ENCODE measurements at regions not wholly inside any gene's neighbourhood (a gene's known extent, or its start where the extent isn't known, plus 50 kb on each side); places are given as distances from the start of the nearest gene placed in this dataset.

DNA sequence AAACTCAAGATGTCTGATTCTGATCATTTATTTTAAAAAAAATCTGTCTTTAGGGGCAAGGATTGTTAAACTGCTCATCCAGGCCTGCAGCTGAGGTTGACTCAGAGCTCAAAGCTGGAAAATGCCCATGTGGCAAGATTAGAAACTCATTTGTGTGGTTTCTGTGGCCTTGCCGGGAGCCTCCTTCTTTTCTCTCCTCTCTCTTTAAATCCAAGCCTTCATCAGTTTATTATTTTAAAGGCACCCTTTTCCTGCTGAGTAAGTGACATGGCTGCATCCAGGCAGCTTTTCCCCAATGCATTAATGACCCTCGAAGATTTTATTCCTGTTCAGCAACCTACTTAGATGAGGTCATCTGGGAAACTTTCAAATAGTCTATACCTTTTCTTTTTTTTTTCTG is 221.3 kb upstream of the CDIN1 start:
- H3K4me3 Mint-ChIP-seq = peak overlapping the region; percentile 17
- no peak for DNase-seq (ENCODE audit: low spot score in 2 of 2, unreplicated experiment in 2 of 2)
- H3K27me3 Mint-ChIP-seq (ENCODE audit: low read depth) = no peaks in the 10 kb centered on the region
- H3K36me3 Mint-ChIP-seq = no peaks in the 10 kb centered on the region
- peaks cover 71% of the 10 kb centered on the region for H3K4me1 Mint-ChIP-seq
- H3K27ac Mint-ChIP-seq = peak overlapping the region; percentile 91
- H3K9me3 Mint-ChIP-seq = no peaks in the 10 kb centered on the region
- TF ChIP-seq, protein P1, sequence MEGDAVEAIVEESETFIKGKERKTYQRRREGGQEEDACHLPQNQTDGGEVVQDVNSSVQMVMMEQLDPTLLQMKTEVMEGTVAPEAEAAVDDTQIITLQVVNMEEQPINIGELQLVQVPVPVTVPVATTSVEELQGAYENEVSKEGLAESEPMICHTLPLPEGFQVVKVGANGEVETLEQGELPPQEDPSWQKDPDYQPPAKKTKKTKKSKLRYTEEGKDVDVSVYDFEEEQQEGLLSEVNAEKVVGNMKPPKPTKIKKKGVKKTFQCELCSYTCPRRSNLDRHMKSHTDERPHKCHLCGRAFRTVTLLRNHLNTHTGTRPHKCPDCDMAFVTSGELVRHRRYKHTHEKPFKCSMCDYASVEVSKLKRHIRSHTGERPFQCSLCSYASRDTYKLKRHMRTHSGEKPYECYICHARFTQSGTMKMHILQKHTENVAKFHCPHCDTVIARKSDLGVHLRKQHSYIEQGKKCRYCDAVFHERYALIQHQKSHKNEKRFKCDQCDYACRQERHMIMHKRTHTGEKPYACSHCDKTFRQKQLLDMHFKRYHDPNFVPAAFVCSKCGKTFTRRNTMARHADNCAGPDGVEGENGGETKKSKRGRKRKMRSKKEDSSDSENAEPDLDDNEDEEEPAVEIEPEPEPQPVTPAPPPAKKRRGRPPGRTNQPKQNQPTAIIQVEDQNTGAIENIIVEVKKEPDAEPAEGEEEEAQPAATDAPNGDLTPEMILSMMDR (IDR thresholded peaks at IDR 0.05; ENCODE audit: unreplicated experiment) = no peak

DNA sequence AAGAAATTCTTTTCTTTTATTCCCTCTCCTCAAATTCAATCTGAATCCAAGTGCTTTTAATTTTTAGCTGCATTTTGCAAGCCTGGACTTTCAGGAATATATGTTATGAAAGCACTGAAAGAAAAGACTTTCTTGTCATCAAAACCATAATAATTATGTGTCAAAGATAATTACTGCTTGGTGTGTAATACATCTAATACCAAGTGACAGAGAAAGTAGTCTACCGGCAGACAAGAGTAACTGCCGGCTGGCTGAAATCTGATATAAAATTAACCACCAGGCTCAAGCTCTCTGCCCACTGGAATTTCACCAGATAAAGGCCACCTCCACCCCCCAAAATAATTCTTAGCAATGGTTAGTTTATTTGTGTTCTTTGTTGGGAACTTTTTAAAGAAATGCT is 220.9 kb upstream of the CDIN1 start:
- peak overlapping the region; percentile 91 for H3K27ac Mint-ChIP-seq
- peak overlapping the region; percentile 17 for H3K4me3 Mint-ChIP-seq
- H3K4me1 Mint-ChIP-seq = peaks cover 75% of the 10 kb centered on the region
- no peaks in the 10 kb centered on the region for H3K36me3 Mint-ChIP-seq
- no peaks in the 10 kb centered on the region for H3K27me3 Mint-ChIP-seq (ENCODE audit: low read depth)
- TF ChIP-seq, protein P1 (IDR thresholded peaks at IDR 0.05; ENCODE audit: unreplicated experiment) = no peak
- no peaks in the 10 kb centered on the region for H3K9me3 Mint-ChIP-seq
- DNase-seq (ENCODE audit: low spot score in 2 of 2, unreplicated experiment in 2 of 2) = no peak

DNA sequence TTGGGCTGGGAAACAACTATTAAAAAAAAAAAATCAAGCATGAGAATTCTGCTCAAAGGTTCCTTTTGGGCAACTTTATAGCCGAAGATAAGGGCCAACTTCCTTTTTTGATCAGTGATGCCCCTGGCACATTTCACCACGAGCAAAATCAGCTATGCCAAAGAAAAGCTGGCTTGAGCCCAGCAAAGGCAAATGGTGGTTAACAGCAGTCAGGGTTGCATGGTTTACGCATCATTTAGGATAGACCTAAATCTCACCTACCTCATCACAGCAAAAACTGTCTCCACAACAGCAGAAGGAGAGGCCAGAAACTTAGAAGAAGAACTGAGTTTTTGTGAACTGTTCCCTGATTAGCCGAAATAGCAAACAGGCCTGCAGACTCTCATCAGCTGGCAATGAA is 220.1 kb upstream of the CDIN1 start:
- DNase-seq (ENCODE audit: low spot score in 2 of 2, unreplicated experiment in 2 of 2) = no peak
- Mint-ChIP-seq H3K27ac (peak overlapping the region; percentile 91), H3K4me3 (no peak overlapping the region), H3K4me1 (peaks cover 83% of the 10 kb centered on the region), H3K27me3 (ENCODE audit: low read depth) (no peaks in the 10 kb centered on the region), H3K9me3 (no peaks in the 10 kb centered on the region), H3K36me3 (no peaks in the 10 kb centered on the region)
- TF ChIP-seq, protein P1 (IDR thresholded peaks at IDR 0.05; ENCODE audit: unreplicated experiment) = no peak

DNA sequence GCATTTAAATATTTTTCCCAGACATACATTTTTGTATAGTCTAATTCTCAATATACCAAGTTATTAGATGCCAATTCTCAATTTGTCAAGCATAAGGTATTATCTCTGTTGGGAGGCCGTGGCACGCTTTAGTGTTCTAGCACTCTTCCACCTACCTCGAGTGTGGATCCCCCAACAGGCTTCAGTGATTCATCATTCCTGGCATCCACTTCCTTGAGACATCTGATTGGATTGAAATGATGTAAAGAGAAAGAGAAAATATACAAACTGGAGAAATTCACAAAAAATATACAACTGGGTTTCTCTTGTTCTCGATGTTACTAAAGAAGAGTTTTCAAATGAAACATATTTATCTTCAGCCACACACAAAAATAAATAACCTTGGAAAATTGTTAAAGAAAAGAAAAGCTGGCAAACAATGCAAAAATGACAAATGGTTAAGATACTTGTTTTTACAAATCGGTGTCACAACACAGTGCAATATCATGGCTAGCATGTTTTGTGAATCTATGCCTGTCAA is 218.0 kb upstream of the CDIN1 start:
- no peak for DNase-seq (ENCODE audit: low spot score in 2 of 2, unreplicated experiment in 2 of 2)
- H3K27me3 Mint-ChIP-seq (ENCODE audit: low read depth) = no peaks in the 10 kb centered on the region
- peaks cover 89% of the 10 kb centered on the region for H3K4me1 Mint-ChIP-seq
- H3K4me3 Mint-ChIP-seq = no peak overlapping the region
- TF ChIP-seq, protein P1 (IDR thresholded peaks at IDR 0.05; ENCODE audit: unreplicated experiment) = no peak
- no peaks in the 10 kb centered on the region for H3K36me3 Mint-ChIP-seq
- peak overlapping the region; percentile 86 for H3K27ac Mint-ChIP-seq
- no peaks in the 10 kb centered on the region for H3K9me3 Mint-ChIP-seq

DNA sequence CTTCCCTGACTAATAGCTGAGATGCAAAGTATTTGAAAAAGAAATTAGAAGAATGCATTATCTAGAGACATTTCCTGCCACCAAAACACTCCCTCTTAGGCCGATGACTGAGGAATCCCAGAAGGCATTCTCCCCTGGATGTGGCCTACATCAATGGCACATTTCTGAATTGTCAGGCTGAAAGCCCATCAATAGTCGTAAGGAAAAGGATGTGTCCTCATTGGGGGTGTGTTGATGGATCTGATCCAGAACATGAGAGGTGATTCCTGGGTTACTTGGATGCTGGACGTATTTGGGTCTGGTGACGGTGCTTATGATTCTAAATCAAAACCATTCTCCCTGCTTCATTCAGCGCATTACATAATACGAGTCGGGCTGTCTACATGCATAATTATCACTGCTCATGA is 216.9 kb upstream of the CDIN1 start:
- Mint-ChIP-seq H3K4me1 (peaks cover 80% of the 10 kb centered on the region), H3K36me3 (no peaks in the 10 kb centered on the region)

More for the DNA sequence above, 216.9 kb upstream of the CDIN1 start:
- H3K4me3 Mint-ChIP-seq = no peak overlapping the region
- peak overlapping the region; percentile 86 for H3K27ac Mint-ChIP-seq
- no peaks in the 10 kb centered on the region for H3K27me3 Mint-ChIP-seq (ENCODE audit: low read depth)
- no peak for DNase-seq (ENCODE audit: low spot score in 2 of 2, unreplicated experiment in 2 of 2)
- no peaks in the 10 kb centered on the region for H3K9me3 Mint-ChIP-seq
- TF ChIP-seq, protein P1 (IDR thresholded peaks at IDR 0.05; ENCODE audit: unreplicated experiment) = no peak

Data from mesothelial cell of epicardium (in vitro differentiated cells).